ENCODE measurements at regions not wholly inside any gene's neighbourhood (a gene's known extent, or its start where the extent isn't known, plus 50 kb on each side); places are given as distances from the start of the nearest gene placed in this dataset.
"Not testable (repeated sequence)": the region's sequence is repeated elsewhere in the genome, so short reads cannot be mapped to it uniquely, and the experiment has no call there.

GRCh38 chr1:229008347-229008746 lies 262.6 kb upstream of the RAB4A start:
- not testable (repeated sequence) for DNase-seq (ENCODE audit: low spot score)

GRCh38 chr1:229011022-229011421 lies 259.9 kb upstream of the RAB4A start:
- no peak for DNase-seq (ENCODE audit: low spot score)

- no peak for DNase-seq (ENCODE audit: low spot score)
Observed at GRCh38 chr1:229012823-229013222, 258.1 kb upstream of the RAB4A start.

- no peak for DNase-seq (ENCODE audit: low spot score)
Observed at GRCh38 chr1:229013981-229014380, 256.9 kb upstream of the RAB4A start.

GRCh38 chr1:229015806-229016205 lies 255.1 kb upstream of the RAB4A start:
- no peak for DNase-seq (ENCODE audit: low spot score)

- DNase-seq (ENCODE audit: low spot score) = no peak
Observed at GRCh38 chr1:229017091-229017490, 253.8 kb upstream of the RAB4A start.

- DNase-seq (ENCODE audit: low spot score) = no peak
Observed at GRCh38 chr1:229018674-229019295, 252.1 kb upstream of the RAB4A start.

GRCh38 chr1:229019663-229020271 lies 251.1 kb upstream of the RAB4A start:
- no peak for DNase-seq (ENCODE audit: low spot score)

- DNase-seq (ENCODE audit: low spot score) = not testable (repeated sequence)
Observed at GRCh38 chr1:229021034-229021433, 249.9 kb upstream of the RAB4A start.

- peak; percentile 94 for DNase-seq (ENCODE audit: low spot score)
Observed at GRCh38 chr1:229022595-229023333, 248.1 kb upstream of the RAB4A start.

GRCh38 chr1:229023651-229024300 lies 247.1 kb upstream of the RAB4A start:
- DNase-seq (ENCODE audit: low spot score) = no peak

- no peak for DNase-seq (ENCODE audit: low spot score)
Observed at GRCh38 chr1:229024528-229025130, 246.3 kb upstream of the RAB4A start.

- DNase-seq (ENCODE audit: low spot score) = no peak
Observed at GRCh38 chr1:229025576-229025975, 245.3 kb upstream of the RAB4A start.

- no peak for DNase-seq (ENCODE audit: low spot score)
Observed at GRCh38 chr1:229027158-229027557, 243.8 kb upstream of the RAB4A start.

- no peak for DNase-seq (ENCODE audit: low spot score)
Observed at GRCh38 chr1:229027622-229028182, 243.2 kb upstream of the RAB4A start.

GRCh38 chr1:229028544-229028943 lies 242.4 kb upstream of the RAB4A start:
- DNase-seq (ENCODE audit: low spot score) = no peak

- no peak for DNase-seq (ENCODE audit: low spot score)
Observed at GRCh38 chr1:229028987-229029878, 241.7 kb upstream of the RAB4A start.

GRCh38 chr1:229029879-229030235 lies 241.1 kb upstream of the RAB4A start:
- no peak for DNase-seq (ENCODE audit: low spot score)

- no peak for DNase-seq (ENCODE audit: low spot score)
Observed at GRCh38 chr1:229030630-229031029, 240.3 kb upstream of the RAB4A start.

GRCh38 chr1:229031061-229031460 lies 239.8 kb upstream of the RAB4A start:
- no peak for DNase-seq (ENCODE audit: low spot score)
